DMS53 (cell line): ENCODE measurements at regions not wholly inside any gene's neighbourhood (a gene's known extent, or its start where the extent isn't known, plus 50 kb on each side); places are given as distances from the start of the nearest gene placed in this dataset.
"Not testable (repeated sequence)": the region's sequence is repeated elsewhere in the genome, so short reads cannot be mapped to it uniquely, and the experiment has no call there.

Source experiments
- DNase-seq: peaks from one replicate; lab custom pipeline; 2025; lab: John Stamatoyannopoulos, UW

GRCh38 chr2:149800624-149801542 lies 213.3 kb upstream of the MMADHC start:
- DNase-seq, result no peak

GRCh38 chr2:149799013-149799705 lies 211.6 kb upstream of the MMADHC start:
- DNase-seq, result peak; percentile 6

- no peak for DNase-seq
Observed at GRCh38 chr2:149797030-149797429, 209.5 kb upstream of the MMADHC start.

- no peak for DNase-seq
Observed at GRCh38 chr2:149789549-149789948, 202.0 kb upstream of the MMADHC start.

GRCh38 chr2:149787206-149787605 lies 199.6 kb upstream of the MMADHC start:
- DNase-seq, result no peak

GRCh38 chr2:149783284-149783683 lies 195.7 kb upstream of the MMADHC start:
- DNase-seq, result no peak

- no peak for DNase-seq
Observed at GRCh38 chr2:149782572-149782971, 195.0 kb upstream of the MMADHC start.

- DNase-seq, result no peak
Observed at GRCh38 chr2:149781263-149781808, 193.8 kb upstream of the MMADHC start.

- no peak for DNase-seq
Observed at GRCh38 chr2:149773006-149773405, 185.4 kb upstream of the MMADHC start.

- DNase-seq, result no peak
Observed at GRCh38 chr2:149768320-149768799, 180.8 kb upstream of the MMADHC start.

GRCh38 chr2:149767516-149767974 lies 180.0 kb upstream of the MMADHC start:
- no peak for DNase-seq

- DNase-seq, result no peak
Observed at GRCh38 chr2:149766339-149766738, 178.8 kb upstream of the MMADHC start.

GRCh38 chr2:149765636-149766035 lies 178.1 kb upstream of the MMADHC start:
- no peak for DNase-seq

- no peak for DNase-seq
Observed at GRCh38 chr2:149765003-149765402, 177.4 kb upstream of the MMADHC start.

GRCh38 chr2:149763358-149763757 lies 175.8 kb upstream of the MMADHC start:
- DNase-seq, result no peak

GRCh38 chr2:149761611-149762010 lies 174.0 kb upstream of the MMADHC start:
- no peak for DNase-seq

- DNase-seq, result not testable (repeated sequence)
Observed at GRCh38 chr2:149759382-149759781, 171.8 kb upstream of the MMADHC start.

GRCh38 chr2:149754722-149755121 lies 167.1 kb upstream of the MMADHC start:
- DNase-seq, result not testable (repeated sequence)

GRCh38 chr2:149747456-149747855 lies 159.9 kb upstream of the MMADHC start:
- DNase-seq, result no peak

GRCh38 chr2:149745396-149746230 lies 158.0 kb upstream of the MMADHC start:
- DNase-seq, result no peak

GRCh38 chr2:149744865-149745264 lies 157.3 kb upstream of the MMADHC start:
- no peak for DNase-seq
